Endodermal cell (in vitro differentiated cells): ENCODE measurements at regions not wholly inside any gene's neighbourhood (a gene's known extent, or its start where the extent isn't known, plus 50 kb on each side); places are given as distances from the start of the nearest gene placed in this dataset.

Experiments used
- DNase-seq: peaks from one replicate; pipeline ENCODE4 v3.0.0-alpha.2; 2017
- H3K27ac ChIP-seq: 2 replicates; pipeline ENCODE4 v1.5.1; 2013; ENCODE audit warnings: mild to moderate bottlenecking, low read depth, low read length, moderate library complexity
- H3K27me3 ChIP-seq: 2 replicates; pipeline ENCODE4 v1.6.1; 2013; ENCODE audit warnings: mild to moderate bottlenecking, low read length, moderate library complexity; ENCODE audit not compliant: insufficient read depth, control insufficient read depth, poor library complexity, severe bottlenecking
- H3K36me3 ChIP-seq: 2 replicates; pipeline ENCODE4 v1.7.0; 2013; ENCODE audit warnings: mild to moderate bottlenecking, low read length, moderate library complexity; ENCODE audit not compliant: control insufficient read depth, insufficient read depth
- H3K4me1 ChIP-seq: one replicate; pipeline ENCODE4 v1.7.0; 2013; ENCODE audit warnings: low read length; ENCODE audit not compliant: control insufficient read depth, insufficient read depth
- H3K4me3 ChIP-seq: 2 replicates; pipeline ENCODE4 v1.5.1; 2013; ENCODE audit warnings: mild to moderate bottlenecking, low read length, moderate library complexity
- H3K9ac ChIP-seq: 2 replicates; pipeline ENCODE4 v1.6.1; 2013; ENCODE audit warnings: mild to moderate bottlenecking, low read length, moderate library complexity; ENCODE audit not compliant: poor library complexity, severe bottlenecking; ENCODE audit errors: extremely low read depth
- H3K9me3 ChIP-seq: 2 replicates; pipeline ENCODE4 v1.6.1; 2013; ENCODE audit warnings: mild to moderate bottlenecking, low read length, moderate library complexity; ENCODE audit not compliant: control insufficient read depth
- H3K27ac Mint-ChIP-seq: 2 replicates; pipeline ENCODE4 v1.8.0; 2020; ENCODE audit warnings: mixed read lengths
- H3K27me3 Mint-ChIP-seq: 2 replicates; pipeline ENCODE4 v1.8.0; 2021; ENCODE audit warnings: mild to moderate bottlenecking, mixed read lengths; ENCODE audit not compliant: insufficient read depth
- H3K36me3 Mint-ChIP-seq: 2 replicates; pipeline ENCODE4 v1.8.0; 2020; ENCODE audit warnings: low read depth, mixed read lengths
- H3K4me1 Mint-ChIP-seq: 2 replicates; pipeline ENCODE4 v1.8.0; 2020; ENCODE audit warnings: mixed read lengths
- H3K4me3 Mint-ChIP-seq: 2 replicates; pipeline ENCODE4 v1.8.0; 2020; ENCODE audit warnings: mild to moderate bottlenecking, moderate library complexity, mixed read lengths
- H3K9me3 Mint-ChIP-seq: 2 replicates; pipeline ENCODE4 v1.8.0; 2020; ENCODE audit warnings: mild to moderate bottlenecking, mixed read lengths
- WGBS, 2 experiments: methylation state at CpG; one replicate each; pipeline versions ENCODE4 v1.1.5 to v1.1.7; 2013; ENCODE audit warnings: missing lambda C conversion rate in 2 of 2, mixed read lengths in 1 of 2; ENCODE audit not compliant: insufficient coverage in 1 of 2, insufficient read length in 1 of 2; 5-methylcytosine and 5-hydroxymethylcytosine counted together
- TF ChIP-seq, protein P1 (sequence below): fragments of 200-600 bp; sonication (generic); conservative IDR thresholded peaks from 2 replicates; pipeline ENCODE4 v1.5.0; 2021; ENCODE audit warnings: antibody characterized with exemption, mild to moderate bottlenecking

DNA sequence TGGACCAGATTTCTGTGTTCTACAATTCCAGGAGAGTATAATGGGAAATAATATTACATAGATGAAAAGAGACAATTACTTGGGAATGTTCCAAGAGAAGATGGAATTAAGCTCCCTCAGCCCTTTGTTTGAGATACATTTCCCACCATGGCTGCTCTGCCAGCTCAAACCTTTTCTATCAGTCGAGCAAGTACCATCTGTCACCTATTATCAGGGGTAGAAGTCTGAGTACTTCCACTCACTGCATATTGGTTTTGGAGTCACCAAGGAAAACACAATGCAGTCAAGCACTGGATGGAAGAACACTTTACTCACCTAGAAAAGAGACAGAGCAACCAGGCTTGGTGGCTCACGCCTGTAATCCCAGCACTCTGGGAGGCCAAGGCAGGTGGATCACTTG lies 270.4 kb upstream of the FAR2 start:
- WGBS, 2 experiments = 94 to 100% methylated on average over 2 of the region's 2 CpGs
- H3K4me1 Mint-ChIP-seq = no peaks in the 10 kb centered on the region

DNA sequence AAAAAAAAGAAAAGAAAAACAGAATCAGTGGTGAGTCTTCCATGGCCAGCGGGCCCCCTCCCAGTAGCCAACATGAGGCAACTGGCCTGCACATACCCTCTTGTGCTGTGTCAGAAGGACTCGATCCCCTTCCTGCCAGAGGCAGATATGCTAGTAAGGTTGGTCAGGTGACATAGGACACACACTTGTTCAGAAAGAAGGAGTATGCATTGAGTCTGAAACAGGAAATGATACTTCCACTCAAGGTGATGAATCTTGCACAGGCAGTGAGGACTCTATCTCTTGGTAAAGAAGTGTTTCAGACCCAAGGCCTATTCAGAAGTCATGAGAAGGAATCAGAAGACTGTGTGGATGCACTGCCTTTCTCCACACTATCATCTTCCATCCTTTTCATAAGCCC lies 269.7 kb upstream of the FAR2 start:
- Histone ChIP-seq H3K27me3 (no peaks in the 10 kb centered on the region), H3K4me1 (no peaks in the 10 kb centered on the region), H3K27ac (no peak overlapping the region), H3K9me3 (no peaks in the 10 kb centered on the region), H3K36me3 (no peaks in the 10 kb centered on the region), H3K9ac (no peak overlapping the region), H3K4me3 (no peak overlapping the region)
- H3K4me3 Mint-ChIP-seq = no peak overlapping the region
- no peaks in the 10 kb centered on the region for H3K27me3 Mint-ChIP-seq
- no peaks in the 10 kb centered on the region for H3K4me1 Mint-ChIP-seq
- 94 to 100% methylated on average over 1 to 2 of the region's 2 CpGs for WGBS, 2 experiments
- H3K9me3 Mint-ChIP-seq = no peaks in the 10 kb centered on the region
- no peak overlapping the region for H3K27ac Mint-ChIP-seq
- no peak for DNase-seq
- no peaks in the 10 kb centered on the region for H3K36me3 Mint-ChIP-seq
- TF ChIP-seq, protein P1, sequence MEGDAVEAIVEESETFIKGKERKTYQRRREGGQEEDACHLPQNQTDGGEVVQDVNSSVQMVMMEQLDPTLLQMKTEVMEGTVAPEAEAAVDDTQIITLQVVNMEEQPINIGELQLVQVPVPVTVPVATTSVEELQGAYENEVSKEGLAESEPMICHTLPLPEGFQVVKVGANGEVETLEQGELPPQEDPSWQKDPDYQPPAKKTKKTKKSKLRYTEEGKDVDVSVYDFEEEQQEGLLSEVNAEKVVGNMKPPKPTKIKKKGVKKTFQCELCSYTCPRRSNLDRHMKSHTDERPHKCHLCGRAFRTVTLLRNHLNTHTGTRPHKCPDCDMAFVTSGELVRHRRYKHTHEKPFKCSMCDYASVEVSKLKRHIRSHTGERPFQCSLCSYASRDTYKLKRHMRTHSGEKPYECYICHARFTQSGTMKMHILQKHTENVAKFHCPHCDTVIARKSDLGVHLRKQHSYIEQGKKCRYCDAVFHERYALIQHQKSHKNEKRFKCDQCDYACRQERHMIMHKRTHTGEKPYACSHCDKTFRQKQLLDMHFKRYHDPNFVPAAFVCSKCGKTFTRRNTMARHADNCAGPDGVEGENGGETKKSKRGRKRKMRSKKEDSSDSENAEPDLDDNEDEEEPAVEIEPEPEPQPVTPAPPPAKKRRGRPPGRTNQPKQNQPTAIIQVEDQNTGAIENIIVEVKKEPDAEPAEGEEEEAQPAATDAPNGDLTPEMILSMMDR = no peak

More for the DNA sequence above, 270.4 kb upstream of the FAR2 start:
- H3K9me3 Mint-ChIP-seq = no peaks in the 10 kb centered on the region
- DNase-seq = no peak
- Histone ChIP-seq H3K4me3 (no peak overlapping the region), H3K27ac (no peak overlapping the region), H3K9ac (no peak overlapping the region), H3K4me1 (no peaks in the 10 kb centered on the region), H3K36me3 (no peaks in the 10 kb centered on the region), H3K9me3 (no peaks in the 10 kb centered on the region), H3K27me3 (no peaks in the 10 kb centered on the region)
- H3K4me3 Mint-ChIP-seq = no peak overlapping the region
- no peaks in the 10 kb centered on the region for H3K27me3 Mint-ChIP-seq
- TF ChIP-seq, protein P1 = no peak
- no peaks in the 10 kb centered on the region for H3K36me3 Mint-ChIP-seq
- no peak overlapping the region for H3K27ac Mint-ChIP-seq

DNA sequence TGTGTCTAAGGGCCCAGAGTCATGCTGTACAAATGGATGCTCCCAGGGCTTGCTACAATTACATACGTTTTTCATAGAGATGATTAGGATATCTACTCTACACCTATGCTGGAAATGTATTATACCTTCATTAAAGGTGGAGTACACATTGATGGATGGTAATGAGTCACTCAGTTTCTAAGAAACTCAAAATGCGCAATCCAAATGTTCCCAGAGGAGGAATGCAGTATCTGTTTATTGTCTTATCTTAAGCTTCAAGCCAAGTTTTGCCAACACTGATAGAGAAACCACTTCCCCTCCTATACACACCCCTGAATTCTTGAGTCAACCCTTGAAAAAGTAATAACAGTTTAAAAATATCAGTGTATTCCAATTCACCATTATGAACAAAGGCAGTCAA lies 266.6 kb upstream of the FAR2 start:
- TF ChIP-seq, protein P1 = no peak
- no peak for DNase-seq
- H3K4me1 Mint-ChIP-seq = no peaks in the 10 kb centered on the region
- no peaks in the 10 kb centered on the region for H3K9me3 Mint-ChIP-seq
- no peak overlapping the region for H3K4me3 Mint-ChIP-seq
- 87% methylated on average over 2 of the region's 2 CpGs; no CpG with 5 or more reads in 1 of the 2 experiments for WGBS, 2 experiments
- no peak overlapping the region for H3K4me3 ChIP-seq
- no peak overlapping the region for H3K27ac Mint-ChIP-seq
- H3K27me3 Mint-ChIP-seq = no peaks in the 10 kb centered on the region
- H3K9me3 ChIP-seq = no peaks in the 10 kb centered on the region
- H3K27me3 ChIP-seq = no peaks in the 10 kb centered on the region
- no peak overlapping the region for H3K9ac ChIP-seq
- no peaks in the 10 kb centered on the region for H3K36me3 ChIP-seq
- H3K4me1 ChIP-seq = no peaks in the 10 kb centered on the region
- H3K36me3 Mint-ChIP-seq = no peaks in the 10 kb centered on the region
- no peak overlapping the region for H3K27ac ChIP-seq
